GM12892 (cell line): ENCODE measurements at regions not wholly inside any gene's neighbourhood (a gene's known extent, or its start where the extent isn't known, plus 50 kb on each side); places are given as distances from the start of the nearest gene placed in this dataset.

ENCODE experiments used
- POLR2A ChIP-seq: IDR thresholded peaks from 2 replicates; pipeline ENCODE4 v1.6.1; 2011; ENCODE audit warnings: low read depth, low read length, control low read depth
- POLR2AphosphoS5 ChIP-seq: IDR thresholded peaks from 2 replicates; pipeline ENCODE4 v1.6.1; 2011; ENCODE audit warnings: low read depth, low read length, control low read depth

DNA sequence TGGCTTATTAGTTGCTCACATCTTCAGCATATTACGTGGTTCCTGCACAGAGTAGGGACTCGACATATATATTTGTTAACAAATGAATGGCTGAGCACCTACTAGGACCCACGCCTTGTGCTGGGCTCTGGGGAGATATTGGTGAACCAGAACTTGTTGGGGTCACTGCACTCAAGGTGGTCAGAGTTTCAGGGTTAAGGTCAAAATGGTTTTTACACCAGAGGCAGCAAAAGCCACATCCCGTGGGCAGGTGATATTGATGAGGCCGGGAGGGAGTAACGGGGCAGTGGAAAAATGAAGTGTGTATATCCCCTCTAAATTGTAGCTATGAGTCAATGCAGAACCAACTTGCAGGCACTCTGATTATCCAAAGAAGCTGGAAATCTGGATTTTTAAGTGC lies 136.5 kb upstream of the KLF4 start:
- TF ChIP-seq POLR2AphosphoS5: no peak
- no peak for TF ChIP-seq POLR2A
